HepG2 (cell line): ENCODE measurements at regions not wholly inside any gene's neighbourhood (a gene's known extent, or its start where the extent isn't known, plus 50 kb on each side); places are given as distances from the start of the nearest gene placed in this dataset.

Experiments used
- ATAC-seq: fragments of 200-7000 bp; cut with Tn5 transposase; 3 replicates; pipeline ENCODE4 v1.9.1; 2020; ENCODE audit warnings: mild to moderate bottlenecking, moderate library complexity
- BruUV-seq: library from RNA; stranded (reverse); fragments of 400-500 nt; replicated peaks from 2 replicates; lab custom pipeline; 2021; lab: Mats Ljungman, UMichigan
- CTCF ChIA-PET: fragments of 300-600 bp; formaldehyde crosslinking; extraction: SDS; loops from one replicate; lab custom pipeline; 2021; ENCODE audit warnings: low total read pairs, inconsistent platforms, low intra/inter-chr PET ratio; lab: Yijun Ruan, JAX
- POLR2A ChIA-PET: fragments of 350-600 bp; sonication (Branson Sonifier 250); formaldehyde crosslinking; loops from one replicate; lab custom pipeline; 2020; ENCODE audit warnings: antibody characterized with exemption, inconsistent platforms; lab: Yijun Ruan, JAX
- DNase-seq: peaks from one replicate; pipeline ENCODE4 v3.0.0-alpha.2; 2015; ENCODE audit warnings: low spot score
- FAIRE-seq: peaks from 3 replicates; lab custom pipeline; 2011; peaks lifted over from hg19 to GRCh38; lab: Jason Lieb, UNC
- H2AFZ ChIP-seq: one replicate; pipeline ENCODE4 v1.6.1; 2011; ENCODE audit warnings: low read length, inconsistent platforms
- H3K27ac ChIP-seq: fragments of 300-600 bp; 3 replicates; pipeline ENCODE4 v1.8.0; 2011; ENCODE audit warnings: mixed run types, mild to moderate bottlenecking, mixed read lengths, low read length, inconsistent platforms; ENCODE audit not compliant: insufficient read depth; ENCODE audit errors: extremely low read length
- H3K27me3 ChIP-seq, 2 experiments: fragments of 200-600 bp in 1 of 2; 2 replicates in 1 of 2; 3 replicates in 1 of 2; pipeline versions ENCODE4 v1.6.0 to v1.8.0; 2011; ENCODE audit warnings: low read length in 2 of 2, mild to moderate bottlenecking in 2 of 2, moderate library complexity in 2 of 2, inconsistent platforms in 1 of 2; ENCODE audit not compliant: insufficient read depth in 2 of 2, control insufficient read depth in 1 of 2
- H3K36me3 ChIP-seq, 2 experiments: fragments of 200-600 bp in 1 of 2; replicated peaks in 1 of 2; 2 replicates in 1 of 2; 3 replicates in 1 of 2; pipeline versions ENCODE4 v1.5.1 to v1.8.0; 2011; ENCODE audit warnings: low read length in 2 of 2, inconsistent platforms in 1 of 2; ENCODE audit not compliant: insufficient read depth in 2 of 2, control insufficient read depth in 1 of 2
- H3K4me1 ChIP-seq: 2 replicates; pipeline ENCODE4 v1.5.1; 2012; ENCODE audit warnings: low read length, inconsistent platforms; ENCODE audit not compliant: insufficient read depth
- H3K4me2 ChIP-seq: 2 replicates; pipeline ENCODE4 v1.6.0; 2011; ENCODE audit warnings: low read depth, low read length, inconsistent platforms
- H3K4me3 ChIP-seq, 3 experiments: fragments of 200-600 bp in 1 of 3; sonication (generic), shearing (Covaris generic) in 1 of 3; replicated peaks in 1 of 3; 2 replicates each; pipeline ENCODE4 v1.5.1; 2011 to 2016; ENCODE audit warnings: low read length in 3 of 3, inconsistent platforms in 2 of 3, low read depth in 2 of 3, mild to moderate bottlenecking in 2 of 3, control low read depth in 1 of 3, mixed read lengths in 1 of 3; ENCODE audit not compliant: insufficient read depth in 1 of 3
- H3K79me2 ChIP-seq: one replicate; pipeline ENCODE4 v1.6.1; 2011; ENCODE audit warnings: low read length, inconsistent platforms; ENCODE audit not compliant: insufficient read depth
- H3K9ac ChIP-seq: 2 replicates; pipeline ENCODE4 v1.6.0; 2011; ENCODE audit warnings: mild to moderate bottlenecking, low read depth, low read length, inconsistent platforms; ENCODE audit not compliant: insufficient read depth
- H3K9me3 ChIP-seq: 2 replicates; pipeline ENCODE4 v1.5.1; 2012; ENCODE audit warnings: mild to moderate bottlenecking, low read length
- H4K20me1 ChIP-seq: 2 replicates; pipeline ENCODE4 v1.6.0; 2011; ENCODE audit warnings: inconsistent platforms, mild to moderate bottlenecking, low read length, moderate library complexity; ENCODE audit not compliant: insufficient read depth
- DBP ChIP-seq: sonication (generic); formaldehyde crosslinking; IDR thresholded peaks from 2 replicates; pipeline ENCODE4 v1.4.0; 2020; ENCODE audit warnings: missing genetic modification reagents; ENCODE audit errors: not compliant biosample characterization
- DMTF1 ChIP-seq: sonication (generic); formaldehyde crosslinking; IDR thresholded peaks from 2 replicates; pipeline ENCODE4 v1.4.0; 2020; ENCODE audit warnings: mild to moderate bottlenecking, missing genetic modification reagents
- FOXK1 ChIP-seq: sonication (generic); formaldehyde crosslinking; IDR thresholded peaks from 2 replicates; pipeline ENCODE4 v1.4.0; 2020; ENCODE audit warnings: low read depth, missing genetic modification reagents, borderline replicate concordance
- FOXM1 ChIP-seq: sonication (generic); formaldehyde crosslinking; IDR thresholded peaks from 2 replicates; pipeline ENCODE4 v1.5.0; 2020; ENCODE audit warnings: missing genetic modification reagents
- KLF9 ChIP-seq: IDR thresholded peaks from 2 replicates; pipeline ENCODE4 v1.6.1; 2016; ENCODE audit warnings: low read depth
- NCOA1 ChIP-seq: sonication (generic); formaldehyde crosslinking; IDR thresholded peaks from 2 replicates; pipeline ENCODE4 v1.9.0; 2021; ENCODE audit warnings: missing genetic modification reagents
- NFKB2 ChIP-seq: sonication (generic); formaldehyde crosslinking; IDR thresholded peaks from 2 replicates; pipeline ENCODE4 v1.4.0; 2020; ENCODE audit warnings: missing genetic modification reagents, borderline replicate concordance
- REPIN1 ChIP-seq: sonication (generic); formaldehyde crosslinking; IDR thresholded peaks from 2 replicates; pipeline ENCODE4 v1.8.0; 2022; ENCODE audit warnings: missing genetic modification reagents, low read depth, mild to moderate bottlenecking, borderline replicate concordance
- SIN3B ChIP-seq: fragments of 150-350 bp; IDR thresholded peaks from 2 replicates; pipeline ENCODE4 v1.6.1; 2014; ENCODE audit warnings: low read length
- TERF1 ChIP-seq: sonication (generic); formaldehyde crosslinking; IDR thresholded peaks from 2 replicates; pipeline ENCODE4 v1.8.0; 2022; ENCODE audit warnings: mild to moderate bottlenecking, missing genetic modification reagents, moderate library complexity
- XBP1 ChIP-seq: sonication (generic); formaldehyde crosslinking; IDR thresholded peaks from 2 replicates; pipeline ENCODE4 v1.5.0; 2020; ENCODE audit warnings: missing genetic modification reagents
- YEATS2 ChIP-seq: sonication (generic); formaldehyde crosslinking; IDR thresholded peaks from 2 replicates; pipeline ENCODE4 v1.4.0; 2020; ENCODE audit warnings: missing genetic modification reagents, borderline replicate concordance
- ZNF205 ChIP-seq: IDR thresholded peaks from 2 replicates; pipeline ENCODE4 v1.6.1; 2018; ENCODE audit warnings: missing biosample characterization, missing genetic modification reagents
- ZNF234 ChIP-seq: sonication (generic); formaldehyde crosslinking; conservative IDR thresholded peaks from 2 replicates; pipeline ENCODE4 v1.5.1; 2020; ENCODE audit warnings: mild to moderate bottlenecking, missing genetic modification reagents
- ZNF24 ChIP-seq: fragments of 450-650 bp; IDR thresholded peaks from 2 replicates; pipeline ENCODE4 v1.6.1; 2017; ENCODE audit warnings: antibody characterized with exemption, mild to moderate bottlenecking
- ZNF337 ChIP-seq: sonication (generic); formaldehyde crosslinking; IDR thresholded peaks from 2 replicates; pipeline ENCODE4 v1.5.1; 2020; ENCODE audit warnings: missing genetic modification reagents, low read depth, mild to moderate bottlenecking, borderline replicate concordance
- ZNF569 ChIP-seq: sonication (generic); formaldehyde crosslinking; IDR thresholded peaks from 2 replicates; pipeline ENCODE4 v1.5.0; 2020; ENCODE audit warnings: mild to moderate bottlenecking, missing genetic modification reagents, moderate library complexity, borderline replicate concordance
- ZNF639 ChIP-seq: conservative IDR thresholded peaks from 2 replicates; pipeline ENCODE4 v1.6.1; 2018; ENCODE audit warnings: missing genetic modification reagents
- ZNF660 ChIP-seq: sonication (generic); formaldehyde crosslinking; IDR thresholded peaks from 2 replicates; pipeline ENCODE4 v1.5.1; 2020; ENCODE audit warnings: mild to moderate bottlenecking, low read depth, missing genetic modification reagents, borderline replicate concordance
- ZNF816 ChIP-seq: sonication (generic); formaldehyde crosslinking; IDR thresholded peaks from 2 replicates; pipeline ENCODE4 v1.8.0; 2022; ENCODE audit warnings: missing genetic modification reagents, mild to moderate bottlenecking, borderline replicate concordance
- WGBS: methylation state at CpG from one replicate; pipeline ENCODE4 v1.1.6; 2017; ENCODE audit warnings: low lambda C conversion rate; 5-methylcytosine and 5-hydroxymethylcytosine counted together
- in situ Hi-C: cut with HindIII; loops from 2 replicates; pipeline ENCODE4 v1.10.0; 2017; ENCODE audit warnings: low pct_unique_long_range_greater_than_20kb; ENCODE audit not compliant: extremely low pct_ligation_motif_present
- intact Hi-C: fragments of 100-400 bp; cut with micrococcal nuclease; formaldehyde crosslinking; loops from one replicate; pipeline ENCODE4 v1.10.0; 2022; ENCODE audit not compliant: unreplicated experiment

- TF ChIP-seq YEATS2 (CRISPR knock-in tag) (no peak), ZNF639 (CRISPR knock-in tag) (no peak), NCOA1 (CRISPR knock-in tag) (no peak), ZNF205 (CRISPR knock-in tag) (no peak), DBP (CRISPR knock-in tag) (no peak), ZNF234 (CRISPR knock-in tag) (no peak), ZNF569 (CRISPR knock-in tag) (no peak), DMTF1 (CRISPR knock-in tag) (no peak), KLF9 (CRISPR knock-in tag) (no peak), ZNF24 (no peak)
Measured at GRCh38 chr9:85163415-85163814, 493.9 kb downstream of the NTRK2 start (continued).

- CTCF ChIA-PET: no interaction called here
Measured at GRCh38 chr9:85162822-85163221, 493.3 kb downstream of the NTRK2 start.

More at GRCh38 chr9:85162822-85163221, 493.3 kb downstream of the NTRK2 start:
- no TSS peak for BruUV-seq
- TF ChIP-seq NFKB2 (CRISPR knock-in tag) (no peak), XBP1 (no peak), FOXM1 (no peak), SIN3B (no peak), REPIN1 (no peak), ZNF816 (CRISPR knock-in tag) (no peak), ZNF660 (CRISPR knock-in tag) (no peak), TERF1 (no peak), FOXK1 (CRISPR knock-in tag) (no peak), ZNF337 (CRISPR knock-in tag) (no peak)
- 19% methylated on average over 3 of the region's 3 CpGs for WGBS
- H3K4me2 ChIP-seq: no peak overlapping the region
- no peaks in the 10 kb centered on the region for H3K9me3 ChIP-seq
- no peak for FAIRE-seq
- H4K20me1 ChIP-seq: no peaks in the 10 kb centered on the region
- no peaks in the 10 kb centered on the region for H3K4me1 ChIP-seq
- no peak for ATAC-seq
- POLR2A ChIA-PET: no interaction called here
- H3K79me2 ChIP-seq: no peaks in the 10 kb centered on the region
- DNase-seq: no peak
- no peak overlapping the region for H3K27ac ChIP-seq
- intact Hi-C loops (no loop called here), in situ Hi-C loops (no loop called here)
- no peak overlapping the region for H3K9ac ChIP-seq
- no peaks in the 10 kb centered on the region for H3K36me3 ChIP-seq
- H3K4me3 ChIP-seq: no peak overlapping the region
- no peaks in the 10 kb centered on the region for H3K27me3 ChIP-seq
- no peak overlapping the region for H2AFZ ChIP-seq
